ENCODE measurements at regions not wholly inside any gene's neighbourhood (a gene's known extent, or its start where the extent isn't known, plus 50 kb on each side); places are given as distances from the start of the nearest gene placed in this dataset.

GRCh38 chr7:41814888-41815287, 112.0 kb upstream of the INHBA start:
- RAD21 ChIA-PET (ENCODE audit: low non-redundant PET in 1 of 2, low total read pairs in 2 of 2, uncharacterized antibody in 2 of 2, unreplicated experiment in 2 of 2), result no interaction called here
- H3K9ac ChIP-seq (ENCODE audit: low read length), result no peak overlapping the region
- H2AFZ ChIP-seq (ENCODE audit: low read depth, low read length, poor library complexity, severe bottlenecking), result no peak overlapping the region
- H3K27ac ChIP-seq (ENCODE audit: low read depth, low read length), result no peak overlapping the region
- H3K4me3 ChIP-seq (replicated peaks in 1 of 2; ENCODE audit: low read depth in 1 of 2, low read length in 2 of 2), result no peak overlapping the region
- no peak overlapping the region for H3K4me2 ChIP-seq (ENCODE audit: low read length)
- H3K36me3 ChIP-seq (ENCODE audit: control insufficient read depth in 1 of 2, insufficient read depth in 2 of 2, low read length in 2 of 2), result no peaks in the 10 kb centered on the region
- TF ChIP-seq ATF3 (IDR thresholded peaks at IDR 0.05) (no peak), MAX (IDR thresholded peaks at IDR 0.05) (no peak), EZH2 (IDR thresholded peaks at IDR 0.05) (no peak), REST (IDR thresholded peaks at IDR 0.05; ENCODE audit: low read depth) (no peak), CEBPB (IDR thresholded peaks at IDR 0.05; ENCODE audit: low read depth) (no peak), ZBTB33 (IDR thresholded peaks at IDR 0.05; ENCODE audit: extremely low read depth, insufficient replicate concordance, low read length) (no peak), SIN3A (IDR thresholded peaks at IDR 0.05; ENCODE audit: low read depth) (no peak), EZH2phosphoT487 (IDR thresholded peaks at IDR 0.05; ENCODE audit: borderline replicate concordance) (no peak), CTCF (IDR thresholded peaks at IDR 0.05 in 2 of 3, conservative IDR thresholded peaks at IDR 0.05 in 1 of 3; ENCODE audit: borderline replicate concordance in 1 of 3, insufficient read depth in 1 of 3, low read depth in 2 of 3, low read length in 2 of 3) (no peak), TCF7L2 (IDR thresholded peaks at IDR 0.05; ENCODE audit: borderline replicate concordance, extremely low read depth, insufficient read depth, insufficient read length) (no peak)
- 0 out of 2 replicates have a peak, but pooled peaks cover 3% of the 10 kb centered on the region for H3K27me3 ChIP-seq (ENCODE audit: insufficient read depth, low read length)
- CTCF ChIA-PET, result no interaction called here
- intact Hi-C loops (cut with micrococcal nuclease), result loop anchor here (10.0 kb wide), 1 partner anchor 60 kb away; no protein-coding TSS in a partner anchor
- H3K9me2 ChIP-seq (ENCODE audit: insufficient read depth), result no peaks in the 10 kb centered on the region
- POLR2A ChIA-PET, result no interaction called here
- no TSS peak for BruUV-seq (replicated peaks)
- H3K79me2 ChIP-seq (ENCODE audit: insufficient read depth, low read length), result no peaks in the 10 kb centered on the region
- no peak for ATAC-seq
- no peaks in the 10 kb centered on the region for H3K4me1 ChIP-seq (ENCODE audit: control insufficient read depth in 1 of 2, insufficient read depth in 2 of 2, low read length in 2 of 2)
- no peaks in the 10 kb centered on the region for H3K9me3 ChIP-seq (ENCODE audit: control insufficient read depth in 1 of 2, insufficient read depth in 1 of 2, low read depth in 1 of 2, low read length in 2 of 2)
- DNase-seq (ENCODE audit: low read depth, low spot score), result no peak
- no peaks in the 10 kb centered on the region for H4K20me1 ChIP-seq (ENCODE audit: insufficient read depth)
